GM12872 (cell line): ENCODE measurements at regions not wholly inside any gene's neighbourhood (a gene's known extent, or its start where the extent isn't known, plus 50 kb on each side); places are given as distances from the start of the nearest gene placed in this dataset.

Experiments
- CTCF ChIP-seq: IDR thresholded peaks from 3 replicates; pipeline ENCODE4 v1.5.1; 2011; ENCODE audit warnings: low read depth, mild to moderate bottlenecking, low read length, moderate library complexity; ENCODE audit not compliant: insufficient read depth

- no peak for TF ChIP-seq CTCF
Observed at GRCh38 chr7:35555934-35556333, 139.0 kb downstream of the HERPUD2 start.

- TF ChIP-seq CTCF, result no peak
Observed at GRCh38 chr7:35555386-35555785, 139.5 kb downstream of the HERPUD2 start.

GRCh38 chr7:35553519-35553918, 141.4 kb downstream of the HERPUD2 start:
- no peak for TF ChIP-seq CTCF

GRCh38 chr7:35552691-35553090, 142.2 kb downstream of the HERPUD2 start:
- TF ChIP-seq CTCF, result no peak

- TF ChIP-seq CTCF, result no peak
Observed at GRCh38 chr7:35551321-35552081, 143.4 kb downstream of the HERPUD2 start.

GRCh38 chr7:35550831-35551230, 144.1 kb downstream of the HERPUD2 start:
- no peak for TF ChIP-seq CTCF

GRCh38 chr7:35549781-35550180, 145.2 kb downstream of the HERPUD2 start:
- TF ChIP-seq CTCF, result no peak

- TF ChIP-seq CTCF, result no peak
Observed at GRCh38 chr7:35548291-35548690, 146.6 kb downstream of the HERPUD2 start.
